ENCODE measurements at regions not wholly inside any gene's neighbourhood (a gene's known extent, or its start where the extent isn't known, plus 50 kb on each side); places are given as distances from the start of the nearest gene placed in this dataset.

- TF ChIP-seq EZH2phosphoT487 (IDR thresholded peaks at IDR 0.05), result no peak
- TF ChIP-seq, protein P1, sequence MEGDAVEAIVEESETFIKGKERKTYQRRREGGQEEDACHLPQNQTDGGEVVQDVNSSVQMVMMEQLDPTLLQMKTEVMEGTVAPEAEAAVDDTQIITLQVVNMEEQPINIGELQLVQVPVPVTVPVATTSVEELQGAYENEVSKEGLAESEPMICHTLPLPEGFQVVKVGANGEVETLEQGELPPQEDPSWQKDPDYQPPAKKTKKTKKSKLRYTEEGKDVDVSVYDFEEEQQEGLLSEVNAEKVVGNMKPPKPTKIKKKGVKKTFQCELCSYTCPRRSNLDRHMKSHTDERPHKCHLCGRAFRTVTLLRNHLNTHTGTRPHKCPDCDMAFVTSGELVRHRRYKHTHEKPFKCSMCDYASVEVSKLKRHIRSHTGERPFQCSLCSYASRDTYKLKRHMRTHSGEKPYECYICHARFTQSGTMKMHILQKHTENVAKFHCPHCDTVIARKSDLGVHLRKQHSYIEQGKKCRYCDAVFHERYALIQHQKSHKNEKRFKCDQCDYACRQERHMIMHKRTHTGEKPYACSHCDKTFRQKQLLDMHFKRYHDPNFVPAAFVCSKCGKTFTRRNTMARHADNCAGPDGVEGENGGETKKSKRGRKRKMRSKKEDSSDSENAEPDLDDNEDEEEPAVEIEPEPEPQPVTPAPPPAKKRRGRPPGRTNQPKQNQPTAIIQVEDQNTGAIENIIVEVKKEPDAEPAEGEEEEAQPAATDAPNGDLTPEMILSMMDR (IDR thresholded peaks at IDR 0.05), result no peak
- TF ChIP-seq EZH2 (IDR thresholded peaks at IDR 0.05), result no peak
Observed at GRCh38 chr14:87063181-87063580, 929.8 kb downstream of the GALC start.

All from neural progenitor cell (in vitro differentiated cells).